Nephron progenitor cell (in vitro differentiated cells): ENCODE measurements at regions not wholly inside any gene's neighbourhood (a gene's known extent, or its start where the extent isn't known, plus 50 kb on each side); places are given as distances from the start of the nearest gene placed in this dataset.

Experiments used
- DNase-seq: peaks from one replicate; pipeline ENCODE4 v3.0.0; 2021
- H3K27ac Mint-ChIP-seq: 2 replicates; pipeline ENCODE4 v1.8.0; 2021; ENCODE audit warnings: mild to moderate bottlenecking, moderate library complexity, mixed read lengths
- H3K27me3 Mint-ChIP-seq: 2 replicates; pipeline ENCODE4 v1.8.0; 2021; ENCODE audit warnings: mild to moderate bottlenecking, low read depth, mixed read lengths; ENCODE audit not compliant: poor library complexity
- H3K36me3 Mint-ChIP-seq: 2 replicates; pipeline ENCODE4 v1.8.0; 2021; ENCODE audit warnings: low read depth, mixed read lengths
- H3K4me1 Mint-ChIP-seq: 2 replicates; pipeline ENCODE4 v1.8.0; 2021; ENCODE audit warnings: mixed read lengths
- H3K4me3 Mint-ChIP-seq: 2 replicates; pipeline ENCODE4 v1.8.0; 2021; ENCODE audit warnings: mild to moderate bottlenecking, moderate library complexity, mixed read lengths
- H3K9me3 Mint-ChIP-seq: 2 replicates; pipeline ENCODE4 v1.8.0; 2021; ENCODE audit warnings: mild to moderate bottlenecking, moderate library complexity, mixed read lengths
- TF ChIP-seq, protein P1 (sequence below): fragments of 200-600 bp; sonication (generic); IDR thresholded peaks from 2 replicates; pipeline ENCODE4 v1.5.0; 2021; ENCODE audit warnings: antibody characterized with exemption

- TF ChIP-seq, protein P1, sequence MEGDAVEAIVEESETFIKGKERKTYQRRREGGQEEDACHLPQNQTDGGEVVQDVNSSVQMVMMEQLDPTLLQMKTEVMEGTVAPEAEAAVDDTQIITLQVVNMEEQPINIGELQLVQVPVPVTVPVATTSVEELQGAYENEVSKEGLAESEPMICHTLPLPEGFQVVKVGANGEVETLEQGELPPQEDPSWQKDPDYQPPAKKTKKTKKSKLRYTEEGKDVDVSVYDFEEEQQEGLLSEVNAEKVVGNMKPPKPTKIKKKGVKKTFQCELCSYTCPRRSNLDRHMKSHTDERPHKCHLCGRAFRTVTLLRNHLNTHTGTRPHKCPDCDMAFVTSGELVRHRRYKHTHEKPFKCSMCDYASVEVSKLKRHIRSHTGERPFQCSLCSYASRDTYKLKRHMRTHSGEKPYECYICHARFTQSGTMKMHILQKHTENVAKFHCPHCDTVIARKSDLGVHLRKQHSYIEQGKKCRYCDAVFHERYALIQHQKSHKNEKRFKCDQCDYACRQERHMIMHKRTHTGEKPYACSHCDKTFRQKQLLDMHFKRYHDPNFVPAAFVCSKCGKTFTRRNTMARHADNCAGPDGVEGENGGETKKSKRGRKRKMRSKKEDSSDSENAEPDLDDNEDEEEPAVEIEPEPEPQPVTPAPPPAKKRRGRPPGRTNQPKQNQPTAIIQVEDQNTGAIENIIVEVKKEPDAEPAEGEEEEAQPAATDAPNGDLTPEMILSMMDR, result no peak
- no peaks in the 10 kb centered on the region for H3K9me3 Mint-ChIP-seq
- no peaks in the 10 kb centered on the region for H3K36me3 Mint-ChIP-seq
- peaks cover 41% of the 10 kb centered on the region for H3K4me1 Mint-ChIP-seq
- H3K27me3 Mint-ChIP-seq, result peaks cover 14% of the 10 kb centered on the region
- no peak for DNase-seq
- no peak overlapping the region for H3K27ac Mint-ChIP-seq
- H3K4me3 Mint-ChIP-seq, result no peak overlapping the region
Observed at GRCh38 chr11:121367844-121368225, 75.3 kb downstream of the SC5D start.

DNA sequence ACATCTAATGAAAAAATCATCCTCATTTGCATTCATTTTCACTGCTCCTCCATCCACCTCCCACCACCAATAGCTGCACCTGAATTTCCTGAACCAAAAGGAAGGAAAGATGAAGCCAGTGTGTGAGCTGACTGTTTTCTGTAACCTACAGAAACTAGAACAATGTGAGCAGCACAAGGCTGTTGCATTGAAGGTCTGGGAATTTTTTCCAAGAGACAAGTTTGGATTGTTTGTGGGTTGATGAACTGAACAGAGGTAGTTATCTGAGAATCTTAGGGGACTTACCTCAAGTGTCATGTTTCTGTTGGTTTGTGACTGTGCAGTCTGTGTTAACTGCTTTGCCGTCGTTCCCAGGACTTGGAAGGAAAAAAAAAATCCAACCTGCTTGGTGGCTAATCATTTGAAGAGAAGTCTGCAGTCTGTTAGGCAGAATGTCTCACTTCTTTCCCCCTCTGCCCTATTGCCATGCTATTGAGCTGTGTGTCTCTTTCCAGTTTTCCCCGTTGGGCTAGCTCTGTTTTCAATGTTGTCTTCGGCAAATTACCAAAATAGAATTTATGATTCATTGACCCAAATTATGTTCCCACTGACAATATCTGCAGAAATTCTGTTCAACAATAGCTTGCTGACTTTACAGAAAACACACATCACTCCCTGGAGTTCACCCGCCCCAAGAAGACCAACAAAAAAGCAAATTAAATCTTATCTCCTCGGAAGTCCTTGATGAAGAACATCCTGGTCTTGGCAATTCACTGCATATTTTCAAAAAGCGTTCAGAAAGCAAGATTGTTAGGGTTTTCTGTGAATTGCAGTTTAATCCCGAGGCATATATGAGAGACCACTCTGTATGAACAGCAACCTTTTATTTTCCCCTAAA is 76.0 kb downstream of the SC5D start:
- no peak for DNase-seq
- Mint-ChIP-seq H3K4me1 (peaks cover 48% of the 10 kb centered on the region), H3K9me3 (no peaks in the 10 kb centered on the region), H3K27me3 (peaks cover 14% of the 10 kb centered on the region), H3K36me3 (no peaks in the 10 kb centered on the region), H3K4me3 (peak overlapping the region; percentile 5), H3K27ac (peak overlapping the region; percentile 11)
- TF ChIP-seq, protein P1, result no peak

- Mint-ChIP-seq H3K9me3 (no peaks in the 10 kb centered on the region), H3K4me3 (no peak overlapping the region), H3K27me3 (peaks cover 14% of the 10 kb centered on the region), H3K4me1 (peaks cover 55% of the 10 kb centered on the region), H3K36me3 (no peaks in the 10 kb centered on the region), H3K27ac (no peak overlapping the region)
- DNase-seq, result no peak
- TF ChIP-seq, protein P1, result no peak
Observed at GRCh38 chr11:121369366-121369765, 76.8 kb downstream of the SC5D start.

- H3K27ac Mint-ChIP-seq, result no peak overlapping the region
- DNase-seq, result no peak
- peaks cover 3% of the 10 kb centered on the region for H3K27me3 Mint-ChIP-seq
- no peaks in the 10 kb centered on the region for H3K36me3 Mint-ChIP-seq
- H3K4me3 Mint-ChIP-seq, result no peak overlapping the region
- TF ChIP-seq, protein P1, result no peak
- H3K9me3 Mint-ChIP-seq, result no peaks in the 10 kb centered on the region
- peaks cover 48% of the 10 kb centered on the region for H3K4me1 Mint-ChIP-seq
Observed at GRCh38 chr11:121372028-121372427, 79.5 kb downstream of the SC5D start.

GRCh38 chr11:121372671-121373429 is 79.3 kb upstream of the SORL1 start:
- DNase-seq, result no peak
- no peak overlapping the region for H3K4me3 Mint-ChIP-seq
- H3K27ac Mint-ChIP-seq, result no peak overlapping the region
- TF ChIP-seq, protein P1, result no peak
- peaks cover 3% of the 10 kb centered on the region for H3K27me3 Mint-ChIP-seq
- H3K9me3 Mint-ChIP-seq, result no peaks in the 10 kb centered on the region
- peaks cover 40% of the 10 kb centered on the region for H3K4me1 Mint-ChIP-seq
- no peaks in the 10 kb centered on the region for H3K36me3 Mint-ChIP-seq
